OCI-LY3 (cell line): ENCODE measurements at regions not wholly inside any gene's neighbourhood (a gene's known extent, or its start where the extent isn't known, plus 50 kb on each side); places are given as distances from the start of the nearest gene placed in this dataset.

Experiments used
- H2AFZ ChIP-seq: fragments of 200-600, 300-600 bp; shearing (Covaris generic); 2 replicates; pipeline ENCODE4 v1.6.0; 2014; ENCODE audit warnings: antibody characterized with exemption, low read depth, low read length
- H3K27ac ChIP-seq: fragments of 200-600, 300-600 bp; sonication (generic); 2 replicates; pipeline ENCODE4 v1.5.1; 2014; ENCODE audit warnings: mild to moderate bottlenecking, low read length, moderate library complexity, mixed read lengths
- H3K27me3 ChIP-seq: fragments of 200-600, 300-600 bp; sonication (generic); 2 replicates; pipeline ENCODE4 v1.6.1; 2014; ENCODE audit warnings: low read depth, low read length, mixed read lengths
- H3K36me3 ChIP-seq: fragments of 200-600, 300-600 bp; sonication (generic); replicated peaks from 2 replicates; pipeline ENCODE3; 2014; ENCODE audit warnings: low read depth, low read length, mixed read lengths
- H3K4me1 ChIP-seq: fragments of 300-600, 200-600 bp; sonication (generic); 2 replicates; pipeline ENCODE4 v1.6.1; 2014; ENCODE audit warnings: low read length, mixed read lengths
- H3K4me2 ChIP-seq: fragments of 200-600, 300-600 bp; sonication (generic); 2 replicates; pipeline ENCODE4 v1.6.1; 2014; ENCODE audit warnings: low read length, mixed read lengths
- H3K4me3 ChIP-seq: fragments of 300-600, 200-600 bp; sonication (generic); 2 replicates; pipeline ENCODE4 v1.5.1; 2014; ENCODE audit warnings: antibody characterized with exemption, mild to moderate bottlenecking, low read length, moderate library complexity
- H3K79me2 ChIP-seq: fragments of 300-600, 200-600 bp; shearing (Covaris generic); 2 replicates; pipeline ENCODE4 v1.6.1; 2014; ENCODE audit warnings: mild to moderate bottlenecking, low read length, mixed read lengths
- H3K9ac ChIP-seq: fragments of 300-600, 200-600 bp; shearing (Covaris generic); 2 replicates; pipeline ENCODE4 v1.6.0; 2014; ENCODE audit warnings: mild to moderate bottlenecking, low read length, moderate library complexity
- H3K9me3 ChIP-seq: fragments of 200-600, 300-600 bp; shearing (Covaris generic); 2 replicates; pipeline ENCODE4 v1.6.1; 2014; ENCODE audit warnings: low read length, mixed read lengths; ENCODE audit not compliant: insufficient read depth
- H4K20me1 ChIP-seq: fragments of 200-600, 300-600 bp; sonication (generic); 2 replicates; pipeline ENCODE4 v1.6.1; 2016; ENCODE audit warnings: low read length, mixed read lengths; ENCODE audit not compliant: insufficient read depth
- CTCF ChIP-seq: fragments of 200-600, 300-600 bp; sonication (generic); IDR thresholded peaks from 2 replicates; pipeline ENCODE4 v1.5.1; 2014; ENCODE audit warnings: antibody characterized with exemption, low read length, low read depth
- EZH2phosphoT487 ChIP-seq: fragments of 200-600 bp; shearing (Covaris generic); IDR thresholded peaks from 2 replicates; pipeline ENCODE4 v1.6.1; 2018; ENCODE audit warnings: antibody characterized with exemption, mixed run types, low read depth

GRCh38 chr10:61296161-61296560 is 157.0 kb downstream of the TMEM26 start:
- H3K4me3 ChIP-seq, result no peak overlapping the region
- H3K79me2 ChIP-seq, result no peaks in the 10 kb centered on the region
- H3K36me3 ChIP-seq, result no peaks in the 10 kb centered on the region
- no peaks in the 10 kb centered on the region for H4K20me1 ChIP-seq
- H3K4me2 ChIP-seq, result no peak overlapping the region
- no peaks in the 10 kb centered on the region for H3K9me3 ChIP-seq
- H3K27me3 ChIP-seq, result no peaks in the 10 kb centered on the region
- no peak overlapping the region for H3K27ac ChIP-seq
- no peaks in the 10 kb centered on the region for H3K4me1 ChIP-seq
- no peak for TF ChIP-seq CTCF
- no peak for TF ChIP-seq EZH2phosphoT487
- no peak overlapping the region for H2AFZ ChIP-seq
- H3K9ac ChIP-seq, result no peak overlapping the region

DNA sequence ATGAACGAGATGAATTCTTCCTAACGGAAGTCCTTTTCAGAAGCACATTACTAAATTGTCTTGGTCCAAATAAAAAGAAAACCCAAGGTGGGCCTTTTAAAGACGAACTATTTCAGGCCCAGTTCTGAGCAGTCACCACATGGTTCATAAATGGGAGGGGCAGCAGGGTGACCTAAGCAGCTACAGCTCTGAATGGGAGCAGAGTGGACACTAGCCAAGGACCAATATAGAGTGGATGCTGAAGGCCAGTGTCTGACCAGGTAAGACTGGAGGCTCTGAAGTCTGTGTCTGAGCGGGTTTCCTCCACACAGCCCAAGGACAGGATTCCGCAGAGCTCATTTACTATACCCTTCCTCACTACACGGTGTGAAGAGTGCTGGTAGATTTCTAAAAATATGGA is 159.1 kb downstream of the TMEM26 start:
- Histone ChIP-seq H3K4me3 (no peak overlapping the region), H2AFZ (no peak overlapping the region), H3K4me2 (no peak overlapping the region), H3K4me1 (no peaks in the 10 kb centered on the region), H4K20me1 (no peaks in the 10 kb centered on the region), H3K79me2 (no peaks in the 10 kb centered on the region), H3K27me3 (no peaks in the 10 kb centered on the region), H3K36me3 (no peaks in the 10 kb centered on the region), H3K9ac (no peak overlapping the region), H3K9me3 (no peaks in the 10 kb centered on the region), H3K27ac (no peak overlapping the region)
- no peak for TF ChIP-seq EZH2phosphoT487
- TF ChIP-seq CTCF, result no peak

GRCh38 chr10:61289813-61290212 is 163.4 kb downstream of the TMEM26 start:
- Histone ChIP-seq H3K9me3 (no peaks in the 10 kb centered on the region), H3K27me3 (no peaks in the 10 kb centered on the region), H3K36me3 (peaks cover 2% of the 10 kb centered on the region)

GRCh38 chr10:61286686-61287085 is 166.5 kb downstream of the TMEM26 start:
- Histone ChIP-seq H3K9ac (peak overlapping the region; percentile 24; the same call in 1 of the 2 replicates), H2AFZ (no peak overlapping the region), H3K27ac (peak overlapping the region; percentile 74), H4K20me1 (no peaks in the 10 kb centered on the region), H3K27me3 (no peaks in the 10 kb centered on the region), H3K4me3 (0 out of 2 replicates have a peak overlapping the region, but pooled peaks have one; percentile 22), H3K4me2 (peak overlapping the region; percentile 62), H3K9me3 (no peaks in the 10 kb centered on the region), H3K36me3 (peaks cover 2% of the 10 kb centered on the region), H3K79me2 (no peaks in the 10 kb centered on the region), H3K4me1 (peaks cover 49% of the 10 kb centered on the region)
- TF ChIP-seq CTCF (no peak), EZH2phosphoT487 (no peak)

More at GRCh38 chr10:61289813-61290212, 163.4 kb downstream of the TMEM26 start:
- Histone ChIP-seq H3K27ac (no peak overlapping the region), H3K79me2 (no peaks in the 10 kb centered on the region), H4K20me1 (no peaks in the 10 kb centered on the region), H3K4me1 (peaks cover 30% of the 10 kb centered on the region), H3K4me2 (no peak overlapping the region), H3K9ac (no peak overlapping the region), H2AFZ (no peak overlapping the region), H3K4me3 (no peak overlapping the region)
- TF ChIP-seq CTCF (no peak), EZH2phosphoT487 (no peak)
